Endothelial cell of umbilical vein (primary cell): ENCODE measurements at regions not wholly inside any gene's neighbourhood (a gene's known extent, or its start where the extent isn't known, plus 50 kb on each side); places are given as distances from the start of the nearest gene placed in this dataset.

Experiments
- BruUV-seq: library from RNA; stranded (reverse); fragments of 400-500 nt; replicated peaks from 2 replicates; lab custom pipeline; 2021; lab: Mats Ljungman, UMichigan
- CTCF ChIA-PET: fragments of 300-600, 350-600 bp; sonication (Branson Sonifier 250); formaldehyde crosslinking; loops from one replicate; lab custom pipeline; 2021; ENCODE audit warnings: antibody characterized with exemption, inconsistent platforms; lab: Charles Lee
- POLR2A ChIA-PET: fragments of 300-600, 350-600 bp; sonication (Branson Sonifier 250); formaldehyde crosslinking; loops from one replicate; lab custom pipeline; 2021; ENCODE audit warnings: antibody characterized with exemption, inconsistent platforms; lab: Charles Lee
- DNase-seq: peaks from one replicate; pipeline ENCODE4 v3.0.0-alpha.2; 2011; ENCODE audit warnings: low read depth, low spot score
- FAIRE-seq: peaks from 2 replicates; lab custom pipeline; 2011; peaks lifted over from hg19 to GRCh38; lab: Jason Lieb, UNC
- H2AFZ ChIP-seq: 2 replicates; pipeline ENCODE4 v1.6.0; 2012; ENCODE audit warnings: low read depth, low read length, control low read depth, inconsistent platforms
- H3K27ac ChIP-seq: 2 replicates; pipeline ENCODE4 v1.5.1; 2011; ENCODE audit warnings: low read depth, mild to moderate bottlenecking, control low read depth, low read length, moderate library complexity; ENCODE audit not compliant: insufficient read depth
- H3K27me3 ChIP-seq, 2 experiments: 2 replicates each; pipeline versions ENCODE4 v1.6.0 to v1.6.1; 2011; ENCODE audit warnings: low read length in 2 of 2, mixed read lengths in 1 of 2; ENCODE audit not compliant: control insufficient read depth in 2 of 2, insufficient read depth in 2 of 2
- H3K36me3 ChIP-seq, 2 experiments: 2 replicates in 1 of 2; 3 replicates in 1 of 2; pipeline ENCODE4 v1.5.1; 2011; ENCODE audit warnings: low read length in 2 of 2, mild to moderate bottlenecking in 1 of 2, moderate library complexity in 1 of 2; ENCODE audit not compliant: control insufficient read depth in 2 of 2, insufficient read depth in 2 of 2; ENCODE audit errors: extremely low read depth in 1 of 2
- H3K4me1 ChIP-seq: 3 replicates; pipeline ENCODE4 v1.5.1; 2011; ENCODE audit warnings: mild to moderate bottlenecking, low read length; ENCODE audit not compliant: control insufficient read depth, insufficient read depth; ENCODE audit errors: extremely low read depth
- H3K4me2 ChIP-seq: 2 replicates; pipeline ENCODE4 v1.6.1; 2011; ENCODE audit warnings: low read length, control low read depth, mixed read lengths; ENCODE audit not compliant: insufficient read depth
- H3K4me3 ChIP-seq, 3 experiments: fragments of 200-600 bp in 1 of 3; sonication (generic), shearing (Covaris generic) in 1 of 3; replicated peaks in 1 of 3; 2 replicates each; pipeline ENCODE4 v1.5.1; 2011 to 2016; ENCODE audit warnings: control low read depth in 3 of 3, low read length in 3 of 3, mild to moderate bottlenecking in 2 of 3, inconsistent platforms in 1 of 3, low read depth in 1 of 3, moderate library complexity in 1 of 3; ENCODE audit not compliant: insufficient read depth in 1 of 3
- H3K79me2 ChIP-seq: 2 replicates; pipeline ENCODE4 v1.6.0; 2012; ENCODE audit warnings: low read length, inconsistent platforms; ENCODE audit not compliant: control insufficient read depth, insufficient read depth
- H3K9ac ChIP-seq: replicated peaks from 2 replicates; pipeline ENCODE3; 2011; ENCODE audit warnings: low read length, control low read depth; ENCODE audit not compliant: insufficient read depth; ENCODE audit errors: extremely low read depth
- H3K9me1 ChIP-seq: replicated peaks from 3 replicates; pipeline ENCODE4 v1.6.0; 2011; ENCODE audit warnings: mild to moderate bottlenecking, low read length; ENCODE audit not compliant: control insufficient read depth, insufficient read depth; ENCODE audit errors: extremely low read depth
- H3K9me3 ChIP-seq: replicated peaks from 2 replicates; pipeline ENCODE4 v1.5.1; 2012; ENCODE audit warnings: low read length, inconsistent platforms; ENCODE audit not compliant: control insufficient read depth, insufficient read depth
- H4K20me1 ChIP-seq: replicated peaks from 2 replicates; pipeline ENCODE3; 2011; ENCODE audit warnings: mild to moderate bottlenecking, low read length; ENCODE audit not compliant: control insufficient read depth, insufficient read depth; ENCODE audit errors: extremely low read depth
- EZH2 ChIP-seq: IDR thresholded peaks from 2 replicates; pipeline ENCODE4 v1.6.1; 2012; ENCODE audit warnings: borderline replicate concordance, low read depth, mild to moderate bottlenecking, moderate library complexity, low read length, inconsistent platforms; ENCODE audit not compliant: severe bottlenecking
- FOS ChIP-seq: IDR thresholded peaks from 2 replicates; pipeline ENCODE4 v1.6.1; 2011; ENCODE audit warnings: mild to moderate bottlenecking, low read length, moderate library complexity, borderline replicate concordance; ENCODE audit not compliant: insufficient read depth
- GATA2 ChIP-seq: IDR thresholded peaks from 2 replicates; pipeline ENCODE4 v1.7.0; 2011; ENCODE audit warnings: low read depth, mild to moderate bottlenecking, moderate library complexity, mixed read lengths, low read length; ENCODE audit not compliant: insufficient read length, insufficient read depth
- JUN ChIP-seq: IDR thresholded peaks from 2 replicates; pipeline ENCODE4 v1.6.1; 2011; ENCODE audit warnings: borderline replicate concordance, low read depth; ENCODE audit not compliant: insufficient read length, insufficient read depth
- MYC ChIP-seq: IDR thresholded peaks from one replicate; pipeline ENCODE4 v1.6.1; 2011; ENCODE audit warnings: mild to moderate bottlenecking, low read depth, low read length
- POLR2A ChIP-seq: IDR thresholded peaks from 2 replicates; pipeline ENCODE4 v1.6.1; 2012; ENCODE audit warnings: low read depth, mild to moderate bottlenecking, control low read depth, low read length
- POLR2AphosphoS5 ChIP-seq: IDR thresholded peaks from 2 replicates; pipeline ENCODE4 v1.6.1; 2012; ENCODE audit warnings: low read depth, mild to moderate bottlenecking, control low read depth, low read length, moderate library complexity; ENCODE audit not compliant: insufficient read depth
- dilution Hi-C: fragments of 300-500 bp; cut with MboI; formaldehyde crosslinking; loops from one replicate; pipeline ENCODE4 v1.15.0; 2019; ENCODE audit warnings: low sequenced_read_pairs; ENCODE audit not compliant: extremely low pct_ligation_motif_present
- intact Hi-C: fragments of 100-400 bp; cut with micrococcal nuclease; formaldehyde crosslinking; loops from one replicate; pipeline ENCODE4 v1.10.0; 2022
- TF ChIP-seq, protein P1 (sequence below): IDR thresholded peaks from 2 replicates; pipeline ENCODE4 v1.6.1; 2011; ENCODE audit not compliant: insufficient read depth, insufficient read length
- TF ChIP-seq, protein P2 (sequence below), 2 donors: IDR thresholded peaks; 1 replicate in 1 of 2; 2 replicates in 1 of 2; pipeline ENCODE4 v1.5.1; 2011; ENCODE audit warnings: low read length in 2 of 2, mild to moderate bottlenecking in 2 of 2, moderate library complexity in 2 of 2, control low read depth in 1 of 2, inconsistent platforms in 1 of 2, low read depth in 1 of 2; ENCODE audit not compliant: insufficient read depth in 1 of 2; ENCODE audit errors: extremely low read depth in 1 of 2

GRCh38 chr13:99041337-99041736 is 63.5 kb upstream of the DOCK9 start:
- Histone ChIP-seq H3K9ac (no peak overlapping the region), H3K27ac (no peak overlapping the region), H3K27me3 (no peaks in the 10 kb centered on the region), H3K4me2 (no peak overlapping the region), H3K4me3 (no peak overlapping the region), H3K9me3 (no peaks in the 10 kb centered on the region), H3K79me2 (no peaks in the 10 kb centered on the region), H3K4me1 (peaks cover 5% of the 10 kb centered on the region), H4K20me1 (peaks cover 4% of the 10 kb centered on the region), H2AFZ (no peak overlapping the region), H3K9me1 (no peaks in the 10 kb centered on the region), H3K36me3 (no peaks in the 10 kb centered on the region)
- dilution Hi-C loops (no loop called here), intact Hi-C loops (no loop called here)
- no peak for TF ChIP-seq FOS
- TF ChIP-seq, protein P1, sequence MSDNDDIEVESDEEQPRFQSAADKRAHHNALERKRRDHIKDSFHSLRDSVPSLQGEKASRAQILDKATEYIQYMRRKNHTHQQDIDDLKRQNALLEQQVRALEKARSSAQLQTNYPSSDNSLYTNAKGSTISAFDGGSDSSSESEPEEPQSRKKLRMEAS = no peak
- no peak for TF ChIP-seq POLR2AphosphoS5
- TF ChIP-seq, protein P2, sequence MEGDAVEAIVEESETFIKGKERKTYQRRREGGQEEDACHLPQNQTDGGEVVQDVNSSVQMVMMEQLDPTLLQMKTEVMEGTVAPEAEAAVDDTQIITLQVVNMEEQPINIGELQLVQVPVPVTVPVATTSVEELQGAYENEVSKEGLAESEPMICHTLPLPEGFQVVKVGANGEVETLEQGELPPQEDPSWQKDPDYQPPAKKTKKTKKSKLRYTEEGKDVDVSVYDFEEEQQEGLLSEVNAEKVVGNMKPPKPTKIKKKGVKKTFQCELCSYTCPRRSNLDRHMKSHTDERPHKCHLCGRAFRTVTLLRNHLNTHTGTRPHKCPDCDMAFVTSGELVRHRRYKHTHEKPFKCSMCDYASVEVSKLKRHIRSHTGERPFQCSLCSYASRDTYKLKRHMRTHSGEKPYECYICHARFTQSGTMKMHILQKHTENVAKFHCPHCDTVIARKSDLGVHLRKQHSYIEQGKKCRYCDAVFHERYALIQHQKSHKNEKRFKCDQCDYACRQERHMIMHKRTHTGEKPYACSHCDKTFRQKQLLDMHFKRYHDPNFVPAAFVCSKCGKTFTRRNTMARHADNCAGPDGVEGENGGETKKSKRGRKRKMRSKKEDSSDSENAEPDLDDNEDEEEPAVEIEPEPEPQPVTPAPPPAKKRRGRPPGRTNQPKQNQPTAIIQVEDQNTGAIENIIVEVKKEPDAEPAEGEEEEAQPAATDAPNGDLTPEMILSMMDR (IDR thresholded peaks at IDR 0.05; ENCODE audit: extremely low read depth in 1 of 2, insufficient read depth in 1 of 2, low read depth in 1 of 2, low read length in 2 of 2) = no peak
- TF ChIP-seq MYC = no peak
- no peak for TF ChIP-seq JUN
- no peak for TF ChIP-seq EZH2
- TF ChIP-seq POLR2A = no peak
- no peak for TF ChIP-seq GATA2
- BruUV-seq = no TSS peak
- DNase-seq = no peak
- CTCF ChIA-PET = no interaction called here
- POLR2A ChIA-PET = no interaction called here
- FAIRE-seq = no peak
